ENCODE measurements at regions not wholly inside any gene's neighbourhood (a gene's known extent, or its start where the extent isn't known, plus 50 kb on each side); places are given as distances from the start of the nearest gene placed in this dataset.

GRCh38 chr3:182565916-182566796 lies 227.1 kb upstream of the ATP11B start:
- DNase-seq (ENCODE audit: low read depth, low spot score): no peak
- H3K9me1 ChIP-seq (replicated peaks; ENCODE audit: control insufficient read depth, extremely low read depth, insufficient read depth, low read length): no peaks in the 10 kb centered on the region
- H2AFZ ChIP-seq (ENCODE audit: low read depth, low read length): no peak overlapping the region
- dilution Hi-C loops (cut with MboI; ENCODE audit: extremely low pct_ligation_motif_present, low sequenced_read_pairs): no loop called here
- no TSS peak for BruUV-seq (replicated peaks)
- no peak for FAIRE-seq
- intact Hi-C loops (cut with micrococcal nuclease): no loop called here
- no peaks in the 10 kb centered on the region for H3K27me3 ChIP-seq (ENCODE audit: control insufficient read depth in 2 of 2, insufficient read depth in 2 of 2, low read length in 2 of 2)
- H4K20me1 ChIP-seq (replicated peaks; ENCODE audit: control insufficient read depth, extremely low read depth, insufficient read depth, low read length): no peaks in the 10 kb centered on the region
- H3K36me3 ChIP-seq (ENCODE audit: control insufficient read depth in 2 of 2, extremely low read depth in 1 of 2, insufficient read depth in 2 of 2, low read length in 2 of 2): no peaks in the 10 kb centered on the region
- no peak overlapping the region for H3K9ac ChIP-seq (replicated peaks; ENCODE audit: extremely low read depth, insufficient read depth, low read length)
- no peaks in the 10 kb centered on the region for H3K4me1 ChIP-seq (ENCODE audit: control insufficient read depth, extremely low read depth, insufficient read depth, low read length)
- H3K27ac ChIP-seq (ENCODE audit: insufficient read depth, low read depth, low read length): no peak overlapping the region
- H3K79me2 ChIP-seq (ENCODE audit: control insufficient read depth, insufficient read depth, low read length): no peaks in the 10 kb centered on the region
- H3K4me3 ChIP-seq (replicated peaks in 1 of 3; ENCODE audit: insufficient read depth in 1 of 3, low read depth in 1 of 3, low read length in 3 of 3): no peak overlapping the region
- no peak overlapping the region for H3K4me2 ChIP-seq (ENCODE audit: insufficient read depth, low read length)
- no peaks in the 10 kb centered on the region for H3K9me3 ChIP-seq (replicated peaks; ENCODE audit: control insufficient read depth, insufficient read depth, low read length)
- TF ChIP-seq POLR2A (IDR thresholded peaks at IDR 0.05; ENCODE audit: low read depth, low read length): no peak
- TF ChIP-seq MAX (IDR thresholded peaks at IDR 0.05; ENCODE audit: insufficient read depth, insufficient read length): no peak
- no peak for TF ChIP-seq JUN (IDR thresholded peaks at IDR 0.05; ENCODE audit: borderline replicate concordance, insufficient read depth, insufficient read length, low read depth)
- TF ChIP-seq FOS (IDR thresholded peaks at IDR 0.05; ENCODE audit: borderline replicate concordance, insufficient read depth, low read length): no peak
- no peak for TF ChIP-seq POLR2AphosphoS5 (IDR thresholded peaks at IDR 0.05; ENCODE audit: insufficient read depth, low read depth, low read length)
- TF ChIP-seq MYC (IDR thresholded peaks at IDR 0.05; ENCODE audit: low read depth, low read length): no peak
- TF ChIP-seq GATA2 (IDR thresholded peaks at IDR 0.05; ENCODE audit: insufficient read depth, insufficient read length, low read depth, low read length): no peak
- TF ChIP-seq CTCF (IDR thresholded peaks at IDR 0.05; ENCODE audit: extremely low read depth in 1 of 2, insufficient read depth in 1 of 2, low read depth in 1 of 2, low read length in 2 of 2): no peak
- no peak for TF ChIP-seq EZH2 (IDR thresholded peaks at IDR 0.05; ENCODE audit: borderline replicate concordance, low read depth, low read length, severe bottlenecking)
- ChIA-PET CTCF (no interaction called here), POLR2A (no interaction called here)
